HG03432 (cell line): ENCODE measurements at regions not wholly inside any gene's neighbourhood (a gene's known extent, or its start where the extent isn't known, plus 50 kb on each side); places are given as distances from the start of the nearest gene placed in this dataset.

Source experiments
- ATAC-seq: cut with Tn5 transposase; IDR thresholded peaks from one replicate; pipeline ENCODE4 v1.9.1; 2021; ENCODE audit warnings: mild to moderate bottlenecking, moderate library complexity; ENCODE audit not compliant: unreplicated experiment

DNA sequence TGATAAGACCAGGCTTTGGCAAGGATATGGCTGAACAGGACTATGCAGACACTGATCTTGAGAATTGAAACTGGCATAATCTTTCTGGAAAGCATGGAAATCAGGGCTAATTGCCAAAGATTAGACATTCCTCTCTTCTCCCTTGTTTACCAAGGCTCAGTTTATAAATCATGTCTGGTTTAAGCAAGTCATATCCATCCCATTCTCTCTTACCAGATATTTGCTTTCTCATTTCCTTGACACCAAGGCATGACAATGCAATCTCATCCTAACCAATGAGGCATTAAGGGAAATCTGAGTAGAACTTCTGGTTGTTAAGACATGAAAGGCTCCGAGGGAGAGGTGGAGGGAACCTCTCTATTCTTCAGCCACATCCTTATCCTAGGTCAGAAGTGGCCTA lies 110.3 kb upstream of the CEP85L start:
- ATAC-seq: no peak

- ATAC-seq: no peak
Observed at GRCh38 chr6:118758946-118759345, 107.6 kb upstream of the CEP85L start.

DNA sequence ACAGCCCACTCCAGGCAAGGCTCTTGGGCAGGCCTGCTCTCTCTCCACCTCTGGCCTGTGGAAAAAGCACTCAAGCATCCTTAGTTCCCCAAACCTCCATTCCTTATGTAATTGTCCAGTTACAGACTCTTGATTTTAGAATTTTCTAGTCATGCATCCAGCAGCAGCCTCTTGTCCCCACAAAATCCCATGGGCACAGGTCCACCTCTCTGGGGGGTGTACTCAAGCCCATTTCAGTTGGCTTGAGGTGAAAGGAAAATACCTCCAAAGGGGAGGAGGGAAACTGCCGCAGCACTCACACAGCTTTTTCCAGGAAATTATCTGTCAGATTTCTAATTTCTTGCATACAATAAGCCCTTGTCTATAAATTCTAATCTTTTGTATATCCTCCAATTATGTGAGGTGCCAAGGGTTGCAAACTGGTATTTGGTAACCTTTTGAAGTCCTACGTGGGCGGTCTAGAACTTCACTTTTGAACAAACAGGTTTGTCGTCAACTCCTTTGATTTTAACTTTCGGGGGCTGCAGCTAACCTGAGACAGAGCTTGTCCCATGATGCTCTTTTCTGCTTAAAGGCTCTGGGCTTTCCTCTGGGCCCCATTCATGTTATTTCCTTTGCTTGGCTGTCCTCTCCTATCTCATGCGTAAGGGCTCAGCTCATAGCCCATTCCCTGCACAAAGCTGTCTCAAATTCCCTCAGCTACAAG lies 104.7 kb upstream of the CEP85L start:
- no peak for ATAC-seq

DNA sequence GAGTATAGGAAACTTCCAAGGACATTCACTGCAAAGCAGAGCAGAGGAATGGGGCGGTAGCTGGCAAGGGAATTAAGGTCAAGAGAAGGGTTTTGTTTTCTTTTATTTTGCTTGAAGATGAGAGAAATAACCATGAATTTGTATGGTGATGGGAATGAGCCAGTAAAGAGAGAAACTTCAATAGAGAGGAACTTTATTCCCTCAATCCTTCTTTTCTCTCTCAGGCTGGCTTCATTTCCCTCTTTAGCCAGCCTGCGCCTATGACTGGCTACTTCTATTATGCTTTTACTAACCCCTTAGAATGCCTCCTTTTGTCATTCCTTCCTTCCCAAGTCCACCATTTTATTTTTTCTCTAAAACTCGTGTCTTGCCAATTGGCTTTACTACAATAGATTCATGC lies 101.4 kb upstream of the CEP85L start:
- ATAC-seq: no peak

DNA sequence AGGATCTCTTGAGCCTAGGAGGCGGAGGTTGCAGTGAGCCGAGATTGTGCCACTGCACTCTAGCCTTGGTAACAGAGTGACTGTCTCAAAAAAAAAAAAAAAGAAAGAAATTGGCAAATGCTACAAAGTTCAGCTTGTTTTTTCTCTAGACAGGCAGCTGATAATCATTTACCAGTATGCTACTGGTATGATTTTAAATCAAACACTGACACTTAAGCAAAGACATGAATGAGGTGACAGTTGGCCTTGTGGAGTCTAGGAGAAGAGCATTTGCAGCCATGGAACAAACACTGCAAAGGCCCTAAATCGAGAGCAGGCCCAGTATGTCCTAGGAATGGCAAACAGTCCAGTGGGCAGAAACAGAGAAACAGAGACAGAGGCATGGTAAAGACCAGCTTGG lies 99.7 kb upstream of the CEP85L start:
- no peak for ATAC-seq

DNA sequence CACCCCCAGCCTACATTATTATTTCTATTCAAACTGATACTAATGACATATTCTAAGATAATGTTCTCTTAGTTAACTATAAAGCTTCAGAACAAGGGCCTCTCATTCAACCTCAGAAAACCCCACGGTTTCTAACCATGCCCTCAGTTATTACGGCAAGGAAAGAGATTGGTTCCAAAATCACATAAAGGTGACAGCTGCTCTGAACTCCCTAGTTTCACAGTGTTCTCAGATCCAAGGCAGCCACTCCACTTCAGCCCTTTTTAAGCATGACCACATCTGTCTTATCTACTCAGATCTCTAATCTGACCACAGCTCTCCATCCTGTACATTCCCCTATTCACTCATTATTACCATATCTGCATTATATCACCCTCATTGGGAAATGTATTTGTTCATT lies 98.8 kb upstream of the CEP85L start:
- ATAC-seq: no peak

- ATAC-seq: no peak
Observed at GRCh38 chr6:118748311-118749062, 97.1 kb upstream of the CEP85L start.

DNA sequence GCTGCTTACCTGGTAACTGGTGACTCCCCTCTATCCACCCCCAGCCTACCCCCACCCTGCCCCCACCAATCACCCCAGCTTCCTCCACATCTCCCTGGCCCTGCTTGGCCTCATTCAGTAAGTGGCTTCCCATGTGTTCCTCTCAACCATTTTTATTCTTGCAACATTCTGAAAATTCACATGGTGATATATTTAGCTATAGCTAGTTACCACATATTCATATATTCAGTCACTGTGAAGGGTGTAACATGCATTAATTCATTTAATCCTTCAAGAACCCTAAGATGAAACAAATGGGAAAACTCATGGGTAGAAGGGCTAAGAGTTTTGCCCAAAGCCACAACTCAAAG lies 95.4 kb upstream of the CEP85L start:
- ATAC-seq: no peak

- ATAC-seq: no peak
Observed at GRCh38 chr6:118746145-118746824, 94.9 kb upstream of the CEP85L start.

GRCh38 chr6:118745156-118745555 lies 93.8 kb upstream of the CEP85L start:
- no peak for ATAC-seq

DNA sequence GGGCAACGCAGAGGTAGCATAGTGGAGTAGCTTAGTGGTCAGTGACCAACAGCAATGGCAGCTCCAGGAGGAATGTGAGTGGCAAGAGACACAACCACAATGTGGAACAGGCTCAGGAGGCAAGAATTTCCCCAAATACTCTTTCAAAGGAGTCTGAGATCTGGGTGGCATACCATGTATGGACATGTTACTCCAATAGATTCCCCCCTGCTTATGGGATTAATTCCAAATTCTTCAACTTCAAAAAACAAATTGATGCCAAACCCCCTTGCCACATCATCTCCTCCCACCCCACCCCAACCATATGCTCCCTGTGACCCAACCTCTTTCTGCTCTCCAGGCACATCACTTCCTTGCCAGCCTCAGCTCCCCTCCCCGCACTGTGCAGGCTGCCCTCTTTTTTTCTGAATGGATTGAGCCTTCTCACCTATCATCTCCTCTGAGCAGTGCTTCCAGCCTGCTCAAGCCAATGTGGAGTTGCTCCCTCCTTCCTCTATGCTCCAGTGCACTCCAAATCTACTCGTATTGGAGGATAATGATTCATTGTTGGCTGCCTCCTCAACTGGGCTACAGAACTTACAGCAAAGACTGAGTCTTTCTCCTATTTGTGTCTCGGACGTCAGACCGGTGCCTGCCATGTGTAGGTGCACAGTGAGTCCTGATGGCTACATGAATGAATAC lies 93.0 kb upstream of the CEP85L start:
- no peak for ATAC-seq

- ATAC-seq: no peak
Observed at GRCh38 chr6:118743746-118744145, 92.4 kb upstream of the CEP85L start.

DNA sequence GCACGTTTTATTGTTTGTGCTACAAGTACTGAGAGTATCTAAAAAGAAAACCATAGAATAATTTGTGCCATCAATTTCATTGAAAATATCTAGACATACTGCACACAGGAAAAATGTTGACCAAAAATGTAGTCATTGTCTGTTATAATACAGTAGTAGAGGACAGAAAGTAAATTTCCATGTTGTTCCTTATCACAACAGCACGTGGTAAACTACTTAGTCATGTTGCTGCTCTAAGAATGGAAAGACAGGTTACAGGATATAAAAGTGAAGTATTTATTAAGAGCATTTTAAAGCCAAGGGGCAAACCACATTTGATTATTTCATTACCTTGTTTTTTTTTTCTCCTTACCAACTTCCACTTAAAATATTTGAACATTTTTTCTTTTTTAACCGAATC lies 89.0 kb upstream of the CEP85L start:
- ATAC-seq: no peak

GRCh38 chr6:118739696-118740353 lies 88.4 kb upstream of the CEP85L start:
- ATAC-seq: no peak

DNA sequence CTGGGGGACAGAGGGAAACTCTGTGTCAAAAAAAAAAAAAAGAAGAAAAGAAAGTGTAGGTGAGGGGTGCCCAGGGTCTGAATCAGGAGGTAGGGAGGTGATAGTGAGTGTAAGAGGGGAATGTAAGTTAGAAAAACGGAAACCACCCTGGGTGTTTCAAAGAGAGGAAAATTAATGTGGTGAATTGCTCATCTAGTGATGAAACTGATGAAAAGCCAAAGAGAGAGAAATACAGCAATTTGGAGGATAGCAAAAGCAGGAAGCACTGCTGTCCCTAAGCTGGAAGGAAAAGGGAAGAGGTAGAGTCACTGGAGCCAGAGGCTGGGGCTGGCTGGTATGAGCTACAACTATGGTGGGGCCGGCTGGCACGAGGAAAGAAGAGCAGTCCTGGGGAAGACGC lies 85.0 kb upstream of the CEP85L start:
- ATAC-seq: no peak

DNA sequence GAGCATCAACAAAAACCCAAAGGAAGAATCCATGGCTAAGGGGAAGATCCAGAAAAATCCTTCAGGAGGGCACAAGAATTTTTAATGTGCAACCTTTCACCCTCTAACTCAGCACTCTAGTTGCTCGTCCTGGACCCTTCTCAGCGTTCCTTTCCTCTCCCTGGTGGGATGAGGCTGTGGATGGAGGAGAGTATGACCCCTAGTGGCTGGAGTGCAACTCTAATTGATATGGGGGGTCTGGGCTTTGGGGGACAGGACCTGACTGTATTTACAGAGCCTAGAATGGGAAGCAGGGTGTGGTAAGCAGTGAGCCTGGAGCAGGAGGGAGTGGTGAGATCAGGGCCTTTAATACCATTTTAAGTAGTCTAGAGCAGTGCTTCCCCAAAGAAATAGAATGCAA lies 83.9 kb upstream of the CEP85L start:
- ATAC-seq: peak; percentile 56

GRCh38 chr6:118725944-118726343 lies 74.6 kb upstream of the CEP85L start:
- no peak for ATAC-seq

DNA sequence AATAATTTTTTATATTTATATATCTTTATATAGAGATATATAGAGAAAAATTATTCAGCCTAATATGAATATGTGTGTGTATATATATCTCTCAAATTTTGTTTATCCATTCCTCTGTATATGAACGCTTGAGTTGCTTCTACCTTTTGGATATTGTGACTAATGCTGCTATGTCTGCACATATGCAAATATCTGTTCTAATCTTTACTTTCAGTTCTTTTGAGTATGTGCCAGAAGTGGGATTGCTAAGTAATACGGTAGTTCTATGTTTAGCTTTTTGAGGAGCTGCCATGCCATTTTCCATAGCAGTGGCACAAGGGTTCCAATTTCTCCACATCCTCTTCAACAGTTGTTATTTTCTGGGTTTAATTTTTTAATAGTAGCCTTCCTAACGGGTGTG lies 72.8 kb upstream of the CEP85L start:
- peak; percentile 92 for ATAC-seq

- ATAC-seq: no peak
Observed at GRCh38 chr6:118722829-118723813, 71.7 kb upstream of the CEP85L start.

- ATAC-seq: no peak
Observed at GRCh38 chr6:118720125-118720473, 68.7 kb upstream of the CEP85L start.
